ENCODE measurements at regions not wholly inside any gene's neighbourhood (a gene's known extent, or its start where the extent isn't known, plus 50 kb on each side); places are given as distances from the start of the nearest gene placed in this dataset.

DNA sequence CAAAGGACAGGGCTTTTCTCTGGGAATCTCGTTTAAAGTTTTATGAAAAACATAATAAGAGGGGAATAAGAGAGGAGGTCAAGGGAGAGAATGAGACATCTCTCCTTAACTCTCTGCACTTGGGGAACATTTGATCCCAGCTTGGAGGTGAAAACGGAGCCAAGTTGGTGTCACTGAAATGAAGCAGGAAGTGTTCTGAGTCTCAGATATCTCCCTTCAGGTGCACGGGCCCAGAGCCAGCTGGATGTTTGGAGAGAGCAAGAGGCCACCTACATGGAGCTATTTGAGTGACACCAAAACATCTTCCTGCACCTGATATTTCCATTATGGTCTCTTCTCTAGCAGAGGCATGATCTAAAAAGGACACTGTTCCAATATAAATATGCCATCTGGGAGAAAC is 85.7 kb downstream of the BLID start:
- Histone ChIP-seq H3K27me3 (ENCODE audit: insufficient read depth, low read length) (no peaks in the 10 kb centered on the region), H2AFZ (ENCODE audit: low read depth, low read length) (no peak overlapping the region), H3K79me2 (ENCODE audit: insufficient read depth, low read length) (no peaks in the 10 kb centered on the region), H3K9me3 (ENCODE audit: insufficient read depth, low read depth, low read length) (no peaks in the 10 kb centered on the region), H3K27ac (ENCODE audit: low read depth, low read length) (no peak overlapping the region), H3K4me1 (ENCODE audit: insufficient read depth, low read length) (no peaks in the 10 kb centered on the region), H3K4me2 (ENCODE audit: low read length) (no peak overlapping the region), H4K20me1 (ENCODE audit: insufficient read depth, low read length) (no peaks in the 10 kb centered on the region), H3K36me3 (ENCODE audit: insufficient read depth, low read length) (no peaks in the 10 kb centered on the region), H3K9ac (ENCODE audit: low read length) (no peak overlapping the region), H3K4me3 (ENCODE audit: insufficient read depth, low read depth, low read length) (no peak overlapping the region)
- FAIRE-seq, result no peak
- peaks cover 8% of the 10 kb centered on the region for H3K9me3 Mint-ChIP-seq (ENCODE audit: unreplicated experiment)
- TF ChIP-seq CTCF (IDR thresholded peaks at IDR 0.05; ENCODE audit: insufficient read depth, low read depth, low read length) (no peak), EZH2 (IDR thresholded peaks at IDR 0.05; ENCODE audit: insufficient read depth, low read length) (no peak)
- no peak for DNase-seq (ENCODE audit: low read depth)
- H3K27ac Mint-ChIP-seq (ENCODE audit: unreplicated experiment), result no peak overlapping the region
- peak overlapping the region; percentile 34 for H3K4me3 Mint-ChIP-seq (ENCODE audit: unreplicated experiment)
- no peaks in the 10 kb centered on the region for H3K27me3 Mint-ChIP-seq (ENCODE audit: low read depth, unreplicated experiment)
- no peaks in the 10 kb centered on the region for H3K4me1 Mint-ChIP-seq (ENCODE audit: low read depth, unreplicated experiment)
- peaks cover 10% of the 10 kb centered on the region for H3K36me3 Mint-ChIP-seq (ENCODE audit: low read depth, unreplicated experiment)

- FAIRE-seq (peak; percentile 76), DNase-seq (ENCODE audit: low read depth) (no peak)
- no peak for TF ChIP-seq CTCF (IDR thresholded peaks at IDR 0.05; ENCODE audit: insufficient read depth, low read depth, low read length)
- no peak for TF ChIP-seq EZH2 (IDR thresholded peaks at IDR 0.05; ENCODE audit: insufficient read depth, low read length)
- H3K27me3 ChIP-seq (ENCODE audit: insufficient read depth, low read length), result no peaks in the 10 kb centered on the region
- Mint-ChIP-seq H3K4me3 (ENCODE audit: unreplicated experiment) (no peak overlapping the region), H3K9me3 (ENCODE audit: unreplicated experiment) (peaks cover 8% of the 10 kb centered on the region), H3K27ac (ENCODE audit: unreplicated experiment) (no peak overlapping the region), H3K4me1 (ENCODE audit: low read depth, unreplicated experiment) (no peaks in the 10 kb centered on the region), H3K36me3 (ENCODE audit: low read depth, unreplicated experiment) (peaks cover 10% of the 10 kb centered on the region), H3K27me3 (ENCODE audit: low read depth, unreplicated experiment) (no peaks in the 10 kb centered on the region)
- no peaks in the 10 kb centered on the region for H3K9me3 ChIP-seq (ENCODE audit: insufficient read depth, low read depth, low read length)
- H4K20me1 ChIP-seq (ENCODE audit: insufficient read depth, low read length), result no peaks in the 10 kb centered on the region
- H3K79me2 ChIP-seq (ENCODE audit: insufficient read depth, low read length), result no peaks in the 10 kb centered on the region
- H3K27ac ChIP-seq (ENCODE audit: low read depth, low read length), result no peak overlapping the region
- H3K4me3 ChIP-seq (ENCODE audit: insufficient read depth, low read depth, low read length), result no peak overlapping the region
- H3K4me1 ChIP-seq (ENCODE audit: insufficient read depth, low read length), result no peaks in the 10 kb centered on the region
- no peak overlapping the region for H2AFZ ChIP-seq (ENCODE audit: low read depth, low read length)
- H3K9ac ChIP-seq (ENCODE audit: low read length), result no peak overlapping the region
- H3K36me3 ChIP-seq (ENCODE audit: insufficient read depth, low read length), result no peaks in the 10 kb centered on the region
- H3K4me2 ChIP-seq (ENCODE audit: low read length), result no peak overlapping the region
These were observed 87.5 kb downstream of the BLID start for GRCh38 chr11:122028545-122028944.

- H3K36me3 Mint-ChIP-seq (ENCODE audit: low read depth, unreplicated experiment), result peaks cover 10% of the 10 kb centered on the region
- Histone ChIP-seq H3K9me3 (ENCODE audit: insufficient read depth, low read depth, low read length) (no peaks in the 10 kb centered on the region), H3K27ac (ENCODE audit: low read depth, low read length) (no peak overlapping the region), H3K79me2 (ENCODE audit: insufficient read depth, low read length) (no peaks in the 10 kb centered on the region), H3K4me3 (ENCODE audit: insufficient read depth, low read depth, low read length) (no peak overlapping the region), H3K4me1 (ENCODE audit: insufficient read depth, low read length) (no peaks in the 10 kb centered on the region), H3K4me2 (ENCODE audit: low read length) (no peak overlapping the region), H3K36me3 (ENCODE audit: insufficient read depth, low read length) (no peaks in the 10 kb centered on the region), H2AFZ (ENCODE audit: low read depth, low read length) (no peak overlapping the region), H3K27me3 (ENCODE audit: insufficient read depth, low read length) (no peaks in the 10 kb centered on the region), H4K20me1 (ENCODE audit: insufficient read depth, low read length) (no peaks in the 10 kb centered on the region), H3K9ac (ENCODE audit: low read length) (no peak overlapping the region)
- peaks cover 8% of the 10 kb centered on the region for H3K9me3 Mint-ChIP-seq (ENCODE audit: unreplicated experiment)
- H3K27ac Mint-ChIP-seq (ENCODE audit: unreplicated experiment), result no peak overlapping the region
- TF ChIP-seq EZH2 (IDR thresholded peaks at IDR 0.05; ENCODE audit: insufficient read depth, low read length), result no peak
- TF ChIP-seq CTCF (IDR thresholded peaks at IDR 0.05; ENCODE audit: insufficient read depth, low read depth, low read length), result no peak
- FAIRE-seq, result no peak
- no peaks in the 10 kb centered on the region for H3K27me3 Mint-ChIP-seq (ENCODE audit: low read depth, unreplicated experiment)
- no peaks in the 10 kb centered on the region for H3K4me1 Mint-ChIP-seq (ENCODE audit: low read depth, unreplicated experiment)
- DNase-seq (ENCODE audit: low read depth), result no peak
- no peak overlapping the region for H3K4me3 Mint-ChIP-seq (ENCODE audit: unreplicated experiment)
These were observed 88.0 kb downstream of the BLID start for GRCh38 chr11:122028036-122028435.

All from astrocyte (in vitro differentiated cells and primary cell).